ENCODE measurements at regions not wholly inside any gene's neighbourhood (a gene's known extent, or its start where the extent isn't known, plus 50 kb on each side); places are given as distances from the start of the nearest gene placed in this dataset.

DNA sequence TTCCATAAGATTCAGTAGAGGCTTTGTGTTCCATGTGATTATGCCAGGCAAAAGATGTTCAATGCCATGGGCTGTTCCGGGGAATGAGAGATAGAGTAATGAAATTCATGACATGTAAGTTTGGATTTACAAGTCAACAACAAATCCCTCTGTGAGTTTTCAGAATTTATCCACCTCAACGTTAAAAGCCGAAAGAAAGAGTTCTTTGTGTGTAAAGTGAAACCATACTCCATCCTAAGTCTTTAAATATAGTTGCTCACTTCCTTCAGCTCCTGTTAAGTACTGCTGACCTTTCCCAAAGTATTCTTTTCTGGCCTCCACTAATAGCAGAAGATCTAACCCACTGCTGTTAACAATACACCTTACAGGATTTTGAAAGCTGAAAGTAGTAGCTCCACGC is 190.0 kb downstream of the TMX1 start:
- Mint-ChIP-seq H3K27ac (no peak overlapping the region), H3K4me1 (ENCODE audit: low read depth) (no peaks in the 10 kb centered on the region), H3K36me3 (ENCODE audit: low read depth) (no peaks in the 10 kb centered on the region), H3K27me3 (peaks cover 48% of the 10 kb centered on the region), H3K9me3 (no peaks in the 10 kb centered on the region), H3K4me3 (no peak overlapping the region)
- DNase-seq = no peak
- POLR2A ChIA-PET = no interaction called here
- H3K4me3 ChIP-seq (ENCODE audit: low read length) = no peak overlapping the region
- no peak for ATAC-seq (ENCODE audit: poor library complexity)
- no peaks in the 10 kb centered on the region for H3K4me1 ChIP-seq (ENCODE audit: insufficient read depth, low read length)
- peaks cover 0 to 18% of the 10 kb centered on the region in 2 experiments for H3K27me3 ChIP-seq (ENCODE audit: control insufficient read depth in 1 of 2, insufficient read depth in 2 of 2, low read length in 2 of 2)
- CTCF ChIA-PET = interaction anchor here (1.2 kb wide), 1 partner anchor 11 kb away, joined by 3 read pairs; no protein-coding TSS in a partner anchor
- peaks cover 0 to under 1% of the 10 kb centered on the region in 2 experiments for H3K9me3 ChIP-seq (ENCODE audit: control insufficient read depth in 1 of 2, insufficient read depth in 1 of 2, low read length in 2 of 2)
- no peak overlapping the region for H3K27ac ChIP-seq (ENCODE audit: low read depth in 1 of 2, low read length in 2 of 2)
- intact Hi-C loops (cut with DNase I, micrococcal nuclease) = no loop called here
- H3K36me3 ChIP-seq (ENCODE audit: insufficient read depth, low read length) = no peaks in the 10 kb centered on the region
- TF ChIP-seq, protein P1, sequence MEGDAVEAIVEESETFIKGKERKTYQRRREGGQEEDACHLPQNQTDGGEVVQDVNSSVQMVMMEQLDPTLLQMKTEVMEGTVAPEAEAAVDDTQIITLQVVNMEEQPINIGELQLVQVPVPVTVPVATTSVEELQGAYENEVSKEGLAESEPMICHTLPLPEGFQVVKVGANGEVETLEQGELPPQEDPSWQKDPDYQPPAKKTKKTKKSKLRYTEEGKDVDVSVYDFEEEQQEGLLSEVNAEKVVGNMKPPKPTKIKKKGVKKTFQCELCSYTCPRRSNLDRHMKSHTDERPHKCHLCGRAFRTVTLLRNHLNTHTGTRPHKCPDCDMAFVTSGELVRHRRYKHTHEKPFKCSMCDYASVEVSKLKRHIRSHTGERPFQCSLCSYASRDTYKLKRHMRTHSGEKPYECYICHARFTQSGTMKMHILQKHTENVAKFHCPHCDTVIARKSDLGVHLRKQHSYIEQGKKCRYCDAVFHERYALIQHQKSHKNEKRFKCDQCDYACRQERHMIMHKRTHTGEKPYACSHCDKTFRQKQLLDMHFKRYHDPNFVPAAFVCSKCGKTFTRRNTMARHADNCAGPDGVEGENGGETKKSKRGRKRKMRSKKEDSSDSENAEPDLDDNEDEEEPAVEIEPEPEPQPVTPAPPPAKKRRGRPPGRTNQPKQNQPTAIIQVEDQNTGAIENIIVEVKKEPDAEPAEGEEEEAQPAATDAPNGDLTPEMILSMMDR (IDR thresholded peaks at IDR 0.05) = no peak

DNA sequence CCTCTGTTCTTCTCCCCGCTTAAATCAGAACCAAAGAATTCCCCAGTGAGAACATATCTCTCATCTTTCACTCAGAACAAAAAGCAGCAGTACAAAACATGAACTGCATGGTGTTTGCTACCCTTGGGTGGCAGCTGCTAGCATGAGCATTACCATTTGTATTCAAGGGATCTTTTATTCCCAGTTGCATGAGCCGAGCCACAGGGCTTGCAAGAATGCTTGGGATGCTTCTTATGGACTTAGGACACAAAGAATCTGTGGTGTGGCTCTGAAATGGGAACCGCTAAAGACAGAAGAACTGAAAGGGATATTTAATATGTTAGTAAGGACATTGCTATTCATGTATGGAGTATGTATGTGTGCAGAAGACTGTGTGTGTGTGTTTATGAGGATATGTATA is 190.6 kb downstream of the TMX1 start:
- Mint-ChIP-seq H3K9me3 (no peaks in the 10 kb centered on the region), H3K4me1 (ENCODE audit: low read depth) (no peaks in the 10 kb centered on the region), H3K36me3 (ENCODE audit: low read depth) (no peaks in the 10 kb centered on the region), H3K4me3 (no peak overlapping the region), H3K27ac (no peak overlapping the region), H3K27me3 (peaks cover 48% of the 10 kb centered on the region)
- TF ChIP-seq, protein P1 (IDR thresholded peaks at IDR 0.05) = no peak
- intact Hi-C loops (cut with DNase I, micrococcal nuclease) = no loop called here
- H3K36me3 ChIP-seq (ENCODE audit: insufficient read depth, low read length) = no peaks in the 10 kb centered on the region
- DNase-seq (no peak), ATAC-seq (ENCODE audit: poor library complexity) (no peak)
- H3K4me3 ChIP-seq (ENCODE audit: low read length) = no peak overlapping the region
- no peaks in the 10 kb centered on the region for H3K9me3 ChIP-seq (ENCODE audit: control insufficient read depth in 1 of 2, insufficient read depth in 1 of 2, low read length in 2 of 2)
- ChIA-PET CTCF (interaction anchor here (1.2 kb wide), 1 partner anchor 11 kb away, joined by 3 read pairs; no protein-coding TSS in a partner anchor), POLR2A (no interaction called here)
- peaks cover 0 to 18% of the 10 kb centered on the region in 2 experiments for H3K27me3 ChIP-seq (ENCODE audit: control insufficient read depth in 1 of 2, insufficient read depth in 2 of 2, low read length in 2 of 2)
- no peaks in the 10 kb centered on the region for H3K4me1 ChIP-seq (ENCODE audit: insufficient read depth, low read length)
- H3K27ac ChIP-seq (ENCODE audit: low read depth in 1 of 2, low read length in 2 of 2) = no peak overlapping the region

DNA sequence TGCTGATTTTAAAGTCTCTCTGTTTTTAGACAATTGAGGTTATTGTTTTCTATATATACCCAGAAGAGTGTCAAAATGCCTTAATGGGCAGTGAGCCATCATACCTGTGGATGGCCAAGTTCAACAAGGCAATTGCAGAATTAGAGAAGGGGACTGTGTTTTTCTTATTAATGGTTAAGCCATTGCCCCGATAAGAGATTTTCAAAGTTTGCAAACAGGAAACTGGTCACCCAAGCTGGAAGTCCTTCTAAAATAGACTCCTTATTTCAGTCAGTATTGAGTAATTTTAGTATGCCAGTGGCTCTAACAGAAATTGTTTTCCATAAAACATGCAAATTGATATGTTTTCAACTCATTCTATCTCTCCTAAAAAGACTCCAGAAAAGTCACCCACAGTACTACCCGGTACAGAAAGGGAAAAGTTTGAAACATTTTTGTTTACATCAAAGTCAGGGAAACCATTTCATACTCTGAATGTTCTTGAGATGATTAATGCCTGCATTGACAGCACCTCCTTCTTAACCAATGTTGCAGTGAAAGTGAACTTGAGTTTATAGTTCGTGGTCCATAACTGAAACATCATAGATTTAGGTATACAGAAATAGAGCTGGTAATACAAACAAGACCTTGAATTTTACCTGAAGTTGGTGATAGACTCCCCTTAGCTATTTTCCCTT is 191.1 kb downstream of the TMX1 start:
- Histone ChIP-seq H3K27me3 (ENCODE audit: control insufficient read depth in 1 of 2, insufficient read depth in 2 of 2, low read length in 2 of 2) (peaks cover 0 to 15% of the 10 kb centered on the region in 2 experiments), H3K9me3 (ENCODE audit: control insufficient read depth in 1 of 2, insufficient read depth in 1 of 2, low read length in 2 of 2) (no peaks in the 10 kb centered on the region), H3K36me3 (ENCODE audit: insufficient read depth, low read length) (no peaks in the 10 kb centered on the region), H3K27ac (ENCODE audit: low read depth in 1 of 2, low read length in 2 of 2) (no peak overlapping the region), H3K4me3 (ENCODE audit: low read length) (no peak overlapping the region), H3K4me1 (ENCODE audit: insufficient read depth, low read length) (no peaks in the 10 kb centered on the region)
- DNase-seq (no peak), ATAC-seq (ENCODE audit: poor library complexity) (no peak)
- H3K4me1 Mint-ChIP-seq (ENCODE audit: low read depth) = no peaks in the 10 kb centered on the region
- no peak overlapping the region for H3K4me3 Mint-ChIP-seq
- H3K36me3 Mint-ChIP-seq (ENCODE audit: low read depth) = no peaks in the 10 kb centered on the region
- POLR2A ChIA-PET = no interaction called here
- intact Hi-C loops (cut with DNase I, micrococcal nuclease) = no loop called here
- CTCF ChIA-PET = no interaction called here
- no peak overlapping the region for H3K27ac Mint-ChIP-seq
- no peaks in the 10 kb centered on the region for H3K9me3 Mint-ChIP-seq
- H3K27me3 Mint-ChIP-seq = peaks cover 52% of the 10 kb centered on the region
- TF ChIP-seq, protein P1 (IDR thresholded peaks at IDR 0.05) = no peak
